Keratinocyte (primary cell): ENCODE measurements at regions not wholly inside any gene's neighbourhood (a gene's known extent, or its start where the extent isn't known, plus 50 kb on each side); places are given as distances from the start of the nearest gene placed in this dataset.
"Not testable (repeated sequence)": the region's sequence is repeated elsewhere in the genome, so short reads cannot be mapped to it uniquely, and the experiment has no call there.

Experiments used
- EZH2 ChIP-seq: IDR thresholded peaks from one replicate; pipeline ENCODE4 v1.6.1; 2012; ENCODE audit warnings: inconsistent platforms, mild to moderate bottlenecking, low read length, moderate library complexity
- TF ChIP-seq, protein P1 (sequence below), 3 experiments: IDR thresholded peaks in 1 of 3; conservative IDR thresholded peaks in 1 of 3; optimal IDR thresholded peaks in 1 of 3; 2 replicates in 2 of 3; 3 replicates in 1 of 3; pipeline versions ENCODE3 to v1.5.1; 2011; ENCODE audit warnings: low read length in 3 of 3, mild to moderate bottlenecking in 3 of 3, moderate library complexity in 2 of 3, control low read depth in 1 of 3, inconsistent platforms in 1 of 3; ENCODE audit not compliant: insufficient read depth in 2 of 3; ENCODE audit errors: extremely low read depth in 1 of 3

DNA sequence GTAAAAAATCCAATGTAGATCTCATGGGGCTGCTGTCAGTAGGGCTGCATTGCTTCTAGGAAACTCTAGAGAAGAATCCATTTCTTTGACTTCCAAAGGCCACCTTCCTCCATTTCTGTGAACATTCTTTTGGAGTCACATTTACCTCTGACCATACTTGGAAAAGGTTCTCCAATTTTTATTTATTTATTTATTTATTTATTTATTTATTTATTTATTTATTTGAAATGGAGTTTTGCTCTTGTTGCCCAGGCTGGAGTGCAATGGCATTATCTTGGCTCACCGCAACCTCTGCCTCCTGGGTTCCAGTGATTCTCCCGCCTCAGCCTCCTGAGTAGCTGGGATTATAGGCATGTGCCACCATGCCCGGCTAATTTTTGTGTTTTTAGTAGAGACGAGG, 208.7 kb upstream of the GAP43 start:
- not testable (repeated sequence) for TF ChIP-seq EZH2
- TF ChIP-seq, protein P1, sequence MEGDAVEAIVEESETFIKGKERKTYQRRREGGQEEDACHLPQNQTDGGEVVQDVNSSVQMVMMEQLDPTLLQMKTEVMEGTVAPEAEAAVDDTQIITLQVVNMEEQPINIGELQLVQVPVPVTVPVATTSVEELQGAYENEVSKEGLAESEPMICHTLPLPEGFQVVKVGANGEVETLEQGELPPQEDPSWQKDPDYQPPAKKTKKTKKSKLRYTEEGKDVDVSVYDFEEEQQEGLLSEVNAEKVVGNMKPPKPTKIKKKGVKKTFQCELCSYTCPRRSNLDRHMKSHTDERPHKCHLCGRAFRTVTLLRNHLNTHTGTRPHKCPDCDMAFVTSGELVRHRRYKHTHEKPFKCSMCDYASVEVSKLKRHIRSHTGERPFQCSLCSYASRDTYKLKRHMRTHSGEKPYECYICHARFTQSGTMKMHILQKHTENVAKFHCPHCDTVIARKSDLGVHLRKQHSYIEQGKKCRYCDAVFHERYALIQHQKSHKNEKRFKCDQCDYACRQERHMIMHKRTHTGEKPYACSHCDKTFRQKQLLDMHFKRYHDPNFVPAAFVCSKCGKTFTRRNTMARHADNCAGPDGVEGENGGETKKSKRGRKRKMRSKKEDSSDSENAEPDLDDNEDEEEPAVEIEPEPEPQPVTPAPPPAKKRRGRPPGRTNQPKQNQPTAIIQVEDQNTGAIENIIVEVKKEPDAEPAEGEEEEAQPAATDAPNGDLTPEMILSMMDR (optimal IDR thresholded peaks at IDR 0.05 in 1 of 3, IDR thresholded peaks at IDR 0.05 in 1 of 3, conservative IDR thresholded peaks at IDR 0.05 in 1 of 3; ENCODE audit: extremely low read depth in 1 of 3, insufficient read depth in 2 of 3, low read length in 3 of 3) = not testable (repeated sequence)
